HPDE6-E6E7 (cell line): ENCODE measurements at regions not wholly inside any gene's neighbourhood (a gene's known extent, or its start where the extent isn't known, plus 50 kb on each side); places are given as distances from the start of the nearest gene placed in this dataset.

Experiments
- DNase-seq: peaks from one replicate; pipeline ENCODE4 v3.0.0; 2011; ENCODE audit warnings: missing footprints; ENCODE audit errors: extremely low spot score

DNA sequence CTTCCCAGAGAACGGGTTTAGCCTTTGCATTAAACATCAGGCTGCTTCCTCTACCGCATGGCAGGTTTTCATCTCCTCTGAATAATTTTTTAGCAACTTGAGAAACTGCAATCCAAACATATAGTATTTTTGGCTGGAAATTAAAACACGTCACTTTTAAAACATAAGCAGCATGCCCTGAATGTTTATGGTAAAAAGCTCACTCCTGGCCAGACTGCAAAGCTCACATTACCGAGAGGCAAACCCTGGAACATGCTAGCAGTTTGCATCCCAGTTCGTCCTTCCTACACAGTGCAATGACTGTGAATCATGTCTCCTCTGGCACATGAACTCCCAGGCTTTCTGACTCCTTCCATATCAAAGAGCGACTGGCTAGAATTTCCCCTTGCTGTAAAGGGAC, 312.3 kb downstream of the RRAGC start:
- no peak for DNase-seq

DNA sequence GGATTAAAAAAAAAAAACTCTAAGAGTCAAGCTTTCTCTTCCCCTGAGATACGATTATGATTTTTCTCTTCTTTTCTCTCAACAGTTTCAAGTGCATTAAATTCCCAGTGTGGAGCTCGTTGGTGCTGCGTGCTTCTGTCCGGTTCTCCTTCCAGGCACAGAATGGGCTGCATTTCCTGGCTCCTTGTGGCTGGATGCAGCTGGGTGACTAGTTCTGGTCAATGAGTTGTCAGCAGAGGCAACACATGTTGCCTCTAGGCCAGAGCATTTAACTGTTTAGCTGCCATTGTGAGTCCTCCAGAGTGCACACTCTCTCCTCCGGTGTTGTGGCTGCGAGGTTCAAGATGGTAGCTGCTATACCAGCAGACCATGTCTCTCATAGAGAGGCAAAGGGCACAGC, 312.9 kb downstream of the RRAGC start:
- DNase-seq: no peak

DNA sequence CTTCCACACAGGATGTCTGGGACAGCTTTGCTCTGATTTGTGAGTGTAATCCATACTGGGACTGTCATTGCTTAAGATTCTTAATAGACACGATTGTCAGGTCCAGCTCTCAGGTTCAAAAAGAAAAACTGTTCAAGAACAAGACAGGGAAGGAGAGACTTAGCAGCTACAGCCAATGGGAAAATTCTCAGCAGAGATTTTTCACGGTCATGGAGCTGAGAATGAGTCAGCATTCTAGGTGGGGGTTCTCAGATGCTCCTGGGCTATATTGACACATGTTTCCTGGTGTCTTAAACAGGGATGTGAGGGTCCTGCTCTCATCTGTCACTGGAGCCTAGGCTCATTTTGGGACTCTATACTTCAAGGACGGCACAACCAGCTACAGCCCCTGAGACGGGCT, 318.3 kb downstream of the RRAGC start:
- DNase-seq: no peak

DNA sequence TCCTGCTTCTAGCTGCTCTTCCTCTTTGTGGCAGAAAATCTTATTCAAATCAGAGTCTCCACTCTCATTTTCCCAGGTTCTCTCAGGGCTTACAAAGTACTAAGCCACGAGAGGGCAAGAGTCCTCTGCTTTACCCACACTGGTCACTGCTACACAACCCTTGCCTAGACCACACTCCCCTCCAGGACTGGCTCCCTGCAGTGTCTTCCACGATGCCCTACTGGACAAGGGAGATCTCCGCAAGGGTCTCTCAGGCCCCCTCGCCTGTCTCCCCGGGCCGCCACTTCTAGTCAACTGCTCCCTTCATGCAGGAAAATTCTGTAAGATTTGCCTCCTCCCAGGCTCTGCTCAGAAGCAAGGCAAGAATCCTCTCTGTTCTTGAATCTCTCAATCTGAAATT, 319.6 kb downstream of the RRAGC start:
- DNase-seq: no peak

DNA sequence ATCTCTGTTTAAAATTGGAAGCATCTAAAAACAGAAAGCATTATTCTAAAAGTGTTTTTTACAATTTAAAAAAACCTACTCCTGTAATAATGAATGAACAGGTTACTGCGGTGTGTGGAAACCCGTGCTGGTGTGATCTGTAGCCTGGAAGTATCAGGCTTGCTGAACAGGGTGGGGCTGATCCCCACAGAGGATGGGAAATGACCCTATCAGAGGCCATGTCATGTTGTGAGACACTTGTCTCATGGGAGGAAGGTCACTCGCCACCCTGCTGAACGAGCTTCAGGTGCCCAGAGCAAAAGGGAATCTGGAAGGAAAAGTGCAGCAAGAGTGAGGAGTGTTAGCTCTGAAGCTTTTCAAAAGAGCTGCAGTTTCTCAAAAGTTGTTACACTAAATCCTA, 320.7 kb downstream of the RRAGC start:
- DNase-seq: no peak

DNA sequence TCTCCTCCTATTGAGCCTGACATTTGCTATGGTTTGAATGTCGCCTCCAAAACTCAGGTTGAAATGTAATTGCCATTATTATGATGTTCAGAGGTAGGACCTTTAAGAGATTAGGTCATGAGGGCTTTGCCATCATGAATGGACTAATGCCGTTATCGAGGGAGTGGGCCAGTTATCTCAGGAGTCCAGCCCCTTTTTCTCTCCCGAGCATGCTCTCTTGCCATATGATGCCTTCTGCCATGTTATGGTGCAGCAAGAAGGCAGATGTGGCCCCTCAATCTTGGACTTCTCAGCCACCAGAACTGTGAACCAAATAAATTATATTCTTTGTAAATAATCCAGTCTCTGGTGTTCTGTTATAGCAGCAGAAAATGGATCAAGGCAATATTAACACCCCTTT, 323.5 kb downstream of the RRAGC start:
- no peak for DNase-seq

DNA sequence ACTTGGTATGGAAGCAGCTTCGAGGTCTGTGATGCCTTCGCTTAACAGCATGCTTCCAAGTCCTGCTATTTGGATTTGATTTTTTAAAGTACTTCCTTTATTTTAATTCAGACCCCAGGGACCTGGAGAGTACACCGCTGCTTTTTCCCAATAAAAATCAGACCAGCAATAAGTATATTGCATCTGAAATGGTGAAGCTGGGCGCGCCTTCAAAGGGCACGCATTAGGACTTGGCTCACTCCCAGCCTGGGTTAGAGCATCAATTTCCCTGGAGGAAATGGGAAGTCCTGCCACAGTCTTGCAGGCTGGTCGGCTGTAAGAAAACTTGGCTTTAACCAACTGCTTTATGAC, 325.1 kb downstream of the RRAGC start:
- no peak for DNase-seq

DNA sequence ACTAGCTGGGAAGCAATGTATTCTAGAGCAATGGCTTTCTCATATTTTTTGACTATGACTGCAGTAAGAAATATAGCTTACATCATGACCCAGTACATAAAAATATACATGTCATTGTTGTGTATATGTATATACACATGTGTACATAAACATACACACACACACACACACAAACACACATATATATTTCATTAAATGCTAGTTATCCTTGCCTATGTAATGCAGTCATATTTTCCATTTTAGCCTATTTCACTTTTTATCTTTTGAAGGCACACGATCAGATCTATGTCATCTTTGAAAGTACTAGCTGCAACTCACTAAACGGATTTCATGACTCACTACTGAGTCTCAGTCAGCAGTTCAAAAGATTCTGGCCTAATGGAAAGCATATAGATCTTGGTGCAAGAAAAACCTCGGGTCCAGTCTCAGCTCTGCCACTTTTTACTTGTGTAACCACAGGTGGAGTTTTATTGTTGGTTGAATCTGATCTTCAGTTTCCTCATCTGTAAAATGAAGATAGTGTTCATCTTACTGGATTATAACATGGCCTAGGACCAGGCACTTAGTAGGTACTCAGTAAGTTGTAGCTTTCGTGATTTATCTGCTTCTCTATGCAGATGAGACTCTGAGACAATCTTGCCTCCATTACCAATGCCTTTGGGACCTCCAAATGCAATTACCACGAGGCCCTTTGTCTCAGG, 325.6 kb downstream of the RRAGC start:
- no peak for DNase-seq

DNA sequence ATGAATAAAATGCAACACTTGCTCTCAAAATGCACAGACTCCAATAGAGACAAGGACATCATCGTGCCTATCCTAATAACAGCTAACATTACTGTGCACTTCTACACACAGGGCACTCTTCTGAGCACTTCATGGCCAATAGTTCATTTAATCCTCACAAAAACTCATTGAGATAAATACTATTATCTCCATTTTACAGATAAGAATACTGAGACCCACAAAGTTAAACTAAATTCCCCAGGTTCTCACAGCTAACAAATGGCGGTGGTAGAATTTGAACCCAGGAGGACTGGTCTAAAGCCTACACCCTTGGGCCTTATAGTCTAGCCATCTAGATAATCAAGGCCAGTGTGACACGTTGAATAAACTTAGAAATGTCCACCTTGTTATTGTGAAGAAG, 328.6 kb downstream of the RRAGC start:
- DNase-seq: no peak

DNA sequence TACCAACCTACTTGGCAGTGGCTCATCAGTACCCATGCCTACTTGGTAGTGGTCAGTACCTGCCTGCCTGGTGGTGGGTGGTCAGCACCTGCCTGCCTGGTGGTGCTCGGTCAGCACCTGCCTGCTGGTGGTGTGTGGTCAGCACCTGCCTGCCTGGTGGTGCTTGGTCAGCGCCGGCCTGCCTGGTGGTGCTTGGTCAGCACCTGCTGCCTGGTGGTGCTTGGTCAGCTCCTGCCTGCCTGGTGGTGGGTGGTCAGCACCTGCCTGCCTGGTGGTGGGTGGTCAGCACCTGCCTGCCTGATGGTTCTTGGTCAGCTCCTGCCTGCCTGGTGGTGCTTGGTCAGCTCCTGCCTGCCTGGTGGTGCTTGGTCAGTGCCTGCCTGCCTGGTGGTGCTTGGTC, 329.6 kb downstream of the RRAGC start:
- no peak for DNase-seq

DNA sequence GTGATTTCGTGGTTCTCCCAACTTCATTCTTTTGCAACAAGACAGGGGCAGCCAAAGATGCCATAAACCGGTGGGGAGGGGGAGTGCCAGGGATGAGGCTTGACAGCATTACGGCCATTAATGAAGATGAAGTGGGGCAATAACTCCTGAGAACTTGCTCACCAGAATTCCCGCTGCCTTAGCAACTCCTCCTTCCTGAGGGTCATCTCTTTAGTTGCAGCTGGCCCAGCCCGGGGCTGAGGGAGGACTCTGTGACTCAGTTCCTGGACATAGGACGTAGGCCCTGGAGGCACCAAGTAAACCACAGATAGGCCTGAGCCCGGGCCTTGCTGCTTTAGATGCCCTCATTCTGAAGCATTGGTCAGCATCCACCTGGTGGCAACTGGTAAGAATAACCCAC, 330.2 kb downstream of the RRAGC start:
- no peak for DNase-seq

DNA sequence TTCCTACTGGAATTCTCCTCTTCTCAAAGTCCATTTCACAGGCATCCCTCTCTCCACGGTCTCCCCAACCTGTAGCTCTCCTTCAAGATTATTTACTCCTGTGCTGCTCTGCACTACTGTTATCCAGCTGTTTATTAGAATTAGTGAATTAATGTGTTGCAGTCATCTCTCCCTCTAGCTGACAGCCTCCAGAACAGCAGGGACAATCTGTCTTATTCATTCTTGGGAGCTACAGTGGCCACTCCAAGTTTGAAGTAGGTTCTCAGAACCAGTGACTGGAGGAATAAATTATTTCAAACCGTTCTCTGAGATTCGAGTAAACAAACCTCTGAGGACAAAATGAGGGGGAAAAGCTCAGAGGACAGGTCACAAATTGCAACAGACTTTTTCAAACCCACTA, 330.9 kb downstream of the RRAGC start:
- DNase-seq: no peak

DNA sequence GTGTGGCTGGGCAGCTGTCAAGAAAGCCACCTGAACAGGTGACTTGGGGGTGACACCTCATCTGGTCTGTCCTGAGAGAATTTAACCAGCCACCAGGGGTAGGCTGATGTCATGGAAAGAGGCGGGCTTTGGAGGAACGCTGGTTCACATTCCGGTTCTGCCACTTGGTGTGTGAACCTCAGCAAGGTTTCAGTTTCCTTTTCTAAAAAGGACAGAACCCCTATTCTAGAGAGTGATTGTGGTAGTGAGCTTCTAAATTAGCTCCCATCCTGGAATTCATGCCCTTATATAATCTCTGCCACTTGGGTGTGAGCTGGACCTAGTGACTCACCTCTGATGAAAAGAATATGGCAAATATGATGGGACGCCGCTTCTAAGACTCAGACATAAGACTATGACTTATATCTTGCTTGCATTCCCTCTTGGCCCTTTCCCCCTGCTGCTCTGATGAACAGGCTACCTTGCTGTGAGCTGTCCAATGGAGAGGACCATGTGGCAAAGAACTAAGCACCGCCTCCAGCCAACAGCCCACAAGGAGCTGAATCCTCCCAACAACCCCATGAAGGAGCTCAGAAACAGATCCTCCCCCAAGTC, 332.1 kb downstream of the RRAGC start:
- DNase-seq: peak; percentile 37

DNA sequence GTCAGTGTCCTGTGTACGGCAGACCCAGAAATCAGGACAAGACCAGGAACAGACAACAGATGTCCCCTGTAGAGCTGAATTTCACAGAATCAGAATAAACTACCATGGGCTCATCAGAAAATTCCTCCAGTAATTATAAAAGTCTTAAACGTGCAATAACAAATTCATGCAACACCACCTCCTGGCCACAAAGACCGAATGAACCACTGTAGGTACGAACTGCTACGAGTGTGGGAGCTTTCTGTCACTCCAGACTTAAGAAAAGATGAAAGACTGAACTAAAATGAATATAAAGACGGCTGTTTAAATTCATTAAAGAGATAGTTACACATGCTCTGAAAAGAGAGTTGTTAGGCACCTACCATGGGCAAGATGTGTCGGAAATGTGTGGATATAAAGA, 333.5 kb downstream of the RRAGC start:
- no peak for DNase-seq

DNA sequence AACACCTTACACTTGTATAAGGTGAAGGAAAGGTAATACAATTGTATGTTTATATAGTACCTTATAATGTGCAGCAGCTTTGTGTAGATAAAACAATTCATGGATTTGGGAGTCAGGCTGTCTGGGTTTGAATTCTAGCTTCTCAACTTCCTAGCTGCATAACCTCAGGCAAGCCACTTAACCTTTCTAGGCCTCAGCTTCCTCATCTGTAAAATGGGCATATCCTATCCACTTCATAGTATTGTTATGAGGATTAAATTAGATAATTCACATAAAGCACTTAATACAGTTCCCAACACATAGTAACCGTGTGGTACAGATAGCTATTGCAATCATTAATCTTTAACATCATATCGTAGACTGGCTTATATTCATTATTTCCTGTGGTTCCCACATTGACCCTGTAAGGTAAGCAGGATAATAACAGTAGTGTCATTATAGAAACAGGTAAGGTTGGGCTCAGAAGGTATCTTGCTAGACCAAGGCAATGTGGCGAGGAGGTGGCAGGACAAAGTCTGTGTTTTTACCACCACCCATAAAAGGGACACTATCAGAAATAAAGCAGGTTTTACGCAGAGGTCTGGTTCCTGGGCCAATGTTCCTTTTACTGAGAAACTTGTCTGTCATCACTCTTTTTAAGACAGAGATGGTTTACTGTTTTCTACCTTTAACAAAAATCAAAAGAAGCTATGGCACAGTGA, 334.1 kb downstream of the RRAGC start:
- no peak for DNase-seq

DNA sequence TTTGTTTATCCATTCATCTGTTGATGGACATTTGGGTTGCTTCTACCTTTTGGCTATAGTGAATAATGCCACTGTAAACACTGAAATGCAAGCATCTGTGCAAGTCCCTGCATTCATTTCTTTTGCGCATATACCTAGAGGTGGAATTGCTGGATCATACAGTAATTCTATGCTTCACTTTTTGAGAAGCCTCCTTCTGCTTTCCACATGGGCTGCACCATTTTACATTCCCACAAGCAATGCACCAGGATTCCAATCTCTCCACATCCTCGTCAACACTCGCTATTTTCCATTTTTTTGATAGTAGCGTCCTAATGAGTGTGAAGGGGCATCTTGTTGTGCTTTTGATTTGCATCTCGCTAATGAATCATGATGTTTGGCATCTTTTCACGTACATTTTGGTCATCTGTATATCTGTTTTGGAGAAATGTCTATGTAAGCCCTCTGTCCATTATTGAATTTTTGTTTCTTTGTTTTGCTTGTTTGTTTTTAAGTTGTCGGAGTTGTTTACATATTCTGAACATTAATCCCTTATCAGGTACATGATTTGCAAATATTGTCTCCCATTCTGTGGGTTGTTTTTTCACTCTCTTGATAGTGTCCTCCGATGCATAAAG, 335.4 kb downstream of the RRAGC start:
- DNase-seq: no peak

DNA sequence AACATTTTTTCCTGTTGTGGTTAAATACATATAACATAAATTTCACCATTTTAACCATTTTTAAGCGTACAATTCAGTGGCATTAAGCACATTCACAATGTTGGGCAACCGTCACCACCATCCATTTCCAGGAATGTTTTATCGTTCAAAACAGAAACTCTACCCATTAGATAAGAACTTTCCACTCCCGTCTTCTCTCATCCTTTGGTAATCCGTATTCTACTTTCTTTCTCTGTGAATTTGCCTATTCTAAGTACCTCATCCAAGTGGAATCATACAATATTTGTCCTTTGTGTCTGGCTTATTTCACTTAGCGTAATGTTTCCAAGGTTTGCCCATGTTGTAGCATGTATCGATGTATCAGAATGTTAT, 336.0 kb downstream of the RRAGC start:
- no peak for DNase-seq

DNA sequence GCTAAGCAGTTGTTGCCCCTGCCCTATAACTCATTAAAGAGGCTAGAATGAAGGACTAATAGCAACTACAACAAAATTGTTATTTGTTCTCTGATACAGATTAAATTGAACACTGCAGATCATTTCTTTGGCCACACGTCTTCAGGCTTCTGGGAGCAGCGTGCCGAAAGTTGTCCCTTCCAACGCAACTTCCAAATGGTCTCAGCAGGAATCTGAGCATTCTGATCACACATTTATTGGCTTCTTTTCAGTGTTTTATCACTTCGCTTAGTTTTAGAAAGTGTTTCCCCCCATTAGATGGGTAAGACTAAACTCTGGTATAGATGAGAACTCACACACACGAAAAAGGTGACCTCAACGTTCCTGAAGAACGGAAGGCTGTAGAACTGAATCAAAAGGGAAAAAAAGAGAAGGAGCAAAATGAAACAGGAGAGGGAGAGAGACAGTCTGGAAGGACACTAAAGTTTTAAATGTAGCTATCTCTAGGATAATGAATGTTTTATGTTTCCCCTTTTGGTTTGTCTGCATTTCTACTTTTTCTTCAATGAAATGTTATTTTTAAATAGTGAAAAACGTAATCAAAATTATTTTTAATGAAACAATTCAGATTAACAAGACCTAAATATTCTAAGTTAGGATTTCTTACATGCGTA, 336.5 kb downstream of the RRAGC start:
- no peak for DNase-seq

DNA sequence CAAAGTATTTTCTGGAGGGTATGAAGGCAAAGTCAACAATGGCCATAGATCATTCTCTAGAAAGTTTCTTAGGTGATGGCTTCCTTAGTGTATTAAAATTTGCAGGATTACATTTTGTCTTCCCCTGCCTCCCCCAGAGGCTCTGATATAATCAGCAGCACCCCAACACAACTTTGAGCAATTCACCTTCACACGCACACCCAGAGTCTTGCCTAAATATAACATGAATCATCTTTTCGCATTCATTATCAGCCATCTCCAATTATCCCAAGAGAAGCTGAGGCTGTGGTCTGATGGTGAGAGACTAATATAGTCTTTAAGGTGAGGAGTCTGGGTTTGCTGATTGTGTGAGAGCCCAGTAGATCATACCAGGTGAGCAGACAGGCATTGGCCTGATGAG, 343.0 kb downstream of the RRAGC start:
- DNase-seq: no peak

DNA sequence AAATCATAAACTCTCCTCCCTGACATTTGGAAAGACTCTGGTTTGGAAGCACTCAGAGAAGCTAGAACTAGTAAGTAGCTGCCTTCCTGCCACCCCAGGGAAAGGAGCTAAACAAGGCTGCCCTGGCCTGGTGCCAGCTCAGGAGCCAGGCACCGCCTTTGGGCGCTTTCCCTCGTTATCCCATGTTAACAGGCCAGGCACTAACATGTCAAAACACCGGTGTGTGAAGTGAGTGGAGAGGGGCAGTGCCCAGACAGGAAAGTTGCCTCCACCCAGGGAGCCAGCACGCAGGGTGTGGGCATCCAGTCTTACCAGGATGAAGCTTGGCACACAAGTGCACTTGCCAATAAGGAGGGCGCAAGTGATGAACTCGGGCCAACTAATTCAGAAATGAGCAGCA, 346.8 kb downstream of the RRAGC start:
- DNase-seq: no peak

DNA sequence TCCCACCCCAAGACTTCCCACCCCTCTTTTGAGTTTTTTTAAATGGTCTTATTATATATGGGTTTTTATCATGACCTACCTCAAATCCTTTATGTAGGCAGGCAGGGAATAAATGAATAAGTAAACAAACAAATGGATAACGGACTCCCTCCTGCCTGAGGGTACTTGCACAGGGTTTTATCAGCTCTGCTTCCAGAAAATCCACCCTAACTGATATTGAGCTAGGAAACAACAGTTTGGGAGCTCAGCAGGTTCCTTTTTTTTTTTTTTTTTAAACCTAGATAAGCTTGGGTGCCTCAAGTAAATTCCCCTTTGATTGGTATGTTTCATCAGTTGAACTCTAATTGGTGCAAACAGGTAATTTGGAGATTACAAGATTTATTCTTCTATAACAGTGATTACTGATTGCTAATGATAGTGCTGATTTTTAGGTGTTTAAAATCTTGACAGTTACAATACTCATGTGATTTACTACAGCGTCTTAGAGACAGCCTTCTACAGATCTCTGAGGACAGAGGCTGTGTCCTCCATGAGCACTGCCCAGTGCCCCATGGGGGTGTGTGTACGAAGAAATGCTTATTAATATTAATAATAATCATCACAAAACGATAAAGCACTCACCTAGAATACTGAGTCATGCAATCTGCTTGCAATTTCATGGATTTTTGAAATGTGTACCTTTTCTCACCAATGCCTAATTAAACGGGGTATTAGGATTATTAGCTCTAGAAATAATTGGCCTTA, 347.4 kb downstream of the RRAGC start:
- DNase-seq: no peak

DNA sequence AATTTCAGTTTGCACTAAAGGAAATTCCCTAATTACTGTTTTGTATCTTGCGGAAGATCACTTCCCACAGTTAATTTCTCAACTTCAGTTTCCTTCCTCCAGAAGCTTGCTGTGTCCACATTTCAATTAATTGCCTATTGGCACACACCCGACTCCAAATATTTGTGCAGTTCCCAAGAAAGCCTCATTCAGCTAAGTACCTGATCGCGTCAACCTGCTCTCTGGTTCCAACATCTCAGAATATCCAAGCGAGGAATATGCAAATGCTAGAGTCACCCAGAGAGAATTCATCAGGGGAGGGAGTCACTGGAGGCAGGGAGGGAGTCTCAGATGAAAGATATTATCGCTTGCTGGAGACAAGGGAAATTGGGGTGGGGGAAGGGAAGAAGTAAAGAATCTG, 351.3 kb downstream of the RRAGC start:
- DNase-seq: no peak
